ENCODE measurements at regions not wholly inside any gene's neighbourhood (a gene's known extent, or its start where the extent isn't known, plus 50 kb on each side); places are given as distances from the start of the nearest gene placed in this dataset.

DNA sequence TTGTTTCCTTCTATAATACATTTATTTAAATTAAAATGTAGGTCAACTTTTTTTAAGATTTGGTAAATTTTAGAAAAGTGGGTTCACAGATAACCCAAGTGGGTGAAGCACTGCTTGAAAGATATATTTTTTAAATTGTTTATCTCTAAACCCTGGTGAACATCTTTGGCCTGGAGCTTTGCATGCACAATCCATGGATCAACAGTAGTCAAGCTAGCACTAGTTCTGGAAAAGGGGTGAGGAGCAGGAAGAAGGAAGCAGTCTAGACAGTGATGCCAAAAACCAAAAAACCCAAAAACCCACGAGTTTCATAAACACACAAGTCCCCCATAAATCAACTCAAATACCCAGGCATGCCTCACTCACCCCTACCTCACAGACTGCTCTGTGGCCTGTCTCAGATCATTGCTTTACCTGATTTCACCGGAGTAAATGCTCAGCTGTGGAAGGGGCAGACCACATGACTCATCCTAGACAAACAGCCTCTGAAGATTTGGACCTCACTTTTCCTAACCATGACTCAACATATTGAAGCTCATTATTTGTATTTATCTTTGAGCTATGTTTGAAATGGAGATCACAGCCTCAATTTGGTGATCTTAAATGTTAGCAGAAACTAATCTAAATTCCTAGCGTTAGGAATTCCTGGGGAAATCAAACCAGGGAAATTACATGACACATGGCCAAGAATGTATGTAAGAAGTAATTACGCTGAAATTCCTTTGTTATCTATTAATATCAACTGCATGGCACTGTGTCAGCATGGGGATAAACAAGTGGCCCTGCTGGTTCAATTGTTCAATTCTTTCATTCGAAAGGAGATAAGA, 149.6 kb downstream of the ZNF608 start (continued):
- TF ChIP-seq, protein P1, sequence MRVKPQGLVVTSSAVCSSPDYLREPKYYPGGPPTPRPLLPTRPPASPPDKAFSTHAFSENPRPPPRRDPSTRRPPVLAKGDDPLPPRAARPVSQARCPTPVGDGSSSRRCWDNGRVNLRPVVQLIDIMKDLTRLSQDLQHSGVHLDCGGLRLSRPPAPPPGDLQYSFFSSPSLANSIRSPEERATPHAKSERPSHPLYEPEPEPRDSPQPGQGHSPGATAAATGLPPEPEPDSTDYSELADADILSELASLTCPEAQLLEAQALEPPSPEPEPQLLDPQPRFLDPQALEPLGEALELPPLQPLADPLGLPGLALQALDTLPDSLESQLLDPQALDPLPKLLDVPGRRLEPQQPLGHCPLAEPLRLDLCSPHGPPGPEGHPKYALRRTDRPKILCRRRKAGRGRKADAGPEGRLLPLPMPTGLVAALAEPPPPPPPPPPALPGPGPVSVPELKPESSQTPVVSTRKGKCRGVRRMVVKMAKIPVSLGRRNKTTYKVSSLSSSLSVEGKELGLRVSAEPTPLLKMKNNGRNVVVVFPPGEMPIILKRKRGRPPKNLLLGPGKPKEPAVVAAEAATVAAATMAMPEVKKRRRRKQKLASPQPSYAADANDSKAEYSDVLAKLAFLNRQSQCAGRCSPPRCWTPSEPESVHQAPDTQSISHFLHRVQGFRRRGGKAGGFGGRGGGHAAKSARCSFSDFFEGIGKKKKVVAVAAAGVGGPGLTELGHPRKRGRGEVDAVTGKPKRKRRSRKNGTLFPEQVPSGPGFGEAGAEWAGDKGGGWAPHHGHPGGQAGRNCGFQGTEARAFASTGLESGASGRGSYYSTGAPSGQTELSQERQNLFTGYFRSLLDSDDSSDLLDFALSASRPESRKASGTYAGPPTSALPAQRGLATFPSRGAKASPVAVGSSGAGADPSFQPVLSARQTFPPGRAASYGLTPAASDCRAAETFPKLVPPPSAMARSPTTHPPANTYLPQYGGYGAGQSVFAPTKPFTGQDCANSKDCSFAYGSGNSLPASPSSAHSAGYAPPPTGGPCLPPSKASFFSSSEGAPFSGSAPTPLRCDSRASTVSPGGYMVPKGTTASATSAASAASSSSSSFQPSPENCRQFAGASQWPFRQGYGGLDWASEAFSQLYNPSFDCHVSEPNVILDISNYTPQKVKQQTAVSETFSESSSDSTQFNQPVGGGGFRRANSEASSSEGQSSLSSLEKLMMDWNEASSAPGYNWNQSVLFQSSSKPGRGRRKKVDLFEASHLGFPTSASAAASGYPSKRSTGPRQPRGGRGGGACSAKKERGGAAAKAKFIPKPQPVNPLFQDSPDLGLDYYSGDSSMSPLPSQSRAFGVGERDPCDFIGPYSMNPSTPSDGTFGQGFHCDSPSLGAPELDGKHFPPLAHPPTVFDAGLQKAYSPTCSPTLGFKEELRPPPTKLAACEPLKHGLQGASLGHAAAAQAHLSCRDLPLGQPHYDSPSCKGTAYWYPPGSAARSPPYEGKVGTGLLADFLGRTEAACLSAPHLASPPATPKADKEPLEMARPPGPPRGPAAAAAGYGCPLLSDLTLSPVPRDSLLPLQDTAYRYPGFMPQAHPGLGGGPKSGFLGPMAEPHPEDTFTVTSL (CRISPR knock-in tag; IDR thresholded peaks at IDR 0.05; ENCODE audit: borderline replicate concordance): peak; percentile 89
- TF ChIP-seq ELF3 (CRISPR knock-in tag; IDR thresholded peaks at IDR 0.05) (peak; percentile 74), NFKBIZ (CRISPR knock-in tag; IDR thresholded peaks at IDR 0.05) (no peak), ERF (CRISPR knock-in tag; IDR thresholded peaks at IDR 0.05) (no peak), NBN (conservative IDR thresholded peaks at IDR 0.05) (no peak), PITX1 (CRISPR knock-in tag; IDR thresholded peaks at IDR 0.05) (no peak), ZNF121 (CRISPR knock-in tag; IDR thresholded peaks at IDR 0.05) (no peak), KDM6A (CRISPR knock-in tag; IDR thresholded peaks at IDR 0.05; ENCODE audit: low read depth) (no peak), ADNP (CRISPR knock-in tag; IDR thresholded peaks at IDR 0.05) (no peak), MAFF (IDR thresholded peaks at IDR 0.05; ENCODE audit: low read depth, low read length) (peak; percentile 69), ZNF577 (CRISPR knock-in tag; IDR thresholded peaks at IDR 0.05; ENCODE audit: borderline replicate concordance, low read depth) (no peak), ZNF225 (CRISPR knock-in tag; IDR thresholded peaks at IDR 0.05) (no peak), EZH2 (conservative IDR thresholded peaks at IDR 0.05; ENCODE audit: low read depth, low read length) (no peak), PAF1 (CRISPR knock-in tag; IDR thresholded peaks at IDR 0.05) (no peak), ZNF234 (CRISPR knock-in tag; conservative IDR thresholded peaks at IDR 0.05) (no peak), ZNF674 (CRISPR knock-in tag; IDR thresholded peaks at IDR 0.05; ENCODE audit: low read depth) (no peak), SALL2 (CRISPR knock-in tag; IDR thresholded peaks at IDR 0.05) (no peak), ZNF430 (CRISPR knock-in tag; IDR thresholded peaks at IDR 0.05) (no peak), NFIC (IDR thresholded peaks at IDR 0.05; ENCODE audit: low read length) (peak; percentile 80; the same call in 1 of the 2 replicates), ZNF510 (CRISPR knock-in tag; IDR thresholded peaks at IDR 0.05; ENCODE audit: low read depth) (no peak)
- TF ChIP-seq, protein P2, sequence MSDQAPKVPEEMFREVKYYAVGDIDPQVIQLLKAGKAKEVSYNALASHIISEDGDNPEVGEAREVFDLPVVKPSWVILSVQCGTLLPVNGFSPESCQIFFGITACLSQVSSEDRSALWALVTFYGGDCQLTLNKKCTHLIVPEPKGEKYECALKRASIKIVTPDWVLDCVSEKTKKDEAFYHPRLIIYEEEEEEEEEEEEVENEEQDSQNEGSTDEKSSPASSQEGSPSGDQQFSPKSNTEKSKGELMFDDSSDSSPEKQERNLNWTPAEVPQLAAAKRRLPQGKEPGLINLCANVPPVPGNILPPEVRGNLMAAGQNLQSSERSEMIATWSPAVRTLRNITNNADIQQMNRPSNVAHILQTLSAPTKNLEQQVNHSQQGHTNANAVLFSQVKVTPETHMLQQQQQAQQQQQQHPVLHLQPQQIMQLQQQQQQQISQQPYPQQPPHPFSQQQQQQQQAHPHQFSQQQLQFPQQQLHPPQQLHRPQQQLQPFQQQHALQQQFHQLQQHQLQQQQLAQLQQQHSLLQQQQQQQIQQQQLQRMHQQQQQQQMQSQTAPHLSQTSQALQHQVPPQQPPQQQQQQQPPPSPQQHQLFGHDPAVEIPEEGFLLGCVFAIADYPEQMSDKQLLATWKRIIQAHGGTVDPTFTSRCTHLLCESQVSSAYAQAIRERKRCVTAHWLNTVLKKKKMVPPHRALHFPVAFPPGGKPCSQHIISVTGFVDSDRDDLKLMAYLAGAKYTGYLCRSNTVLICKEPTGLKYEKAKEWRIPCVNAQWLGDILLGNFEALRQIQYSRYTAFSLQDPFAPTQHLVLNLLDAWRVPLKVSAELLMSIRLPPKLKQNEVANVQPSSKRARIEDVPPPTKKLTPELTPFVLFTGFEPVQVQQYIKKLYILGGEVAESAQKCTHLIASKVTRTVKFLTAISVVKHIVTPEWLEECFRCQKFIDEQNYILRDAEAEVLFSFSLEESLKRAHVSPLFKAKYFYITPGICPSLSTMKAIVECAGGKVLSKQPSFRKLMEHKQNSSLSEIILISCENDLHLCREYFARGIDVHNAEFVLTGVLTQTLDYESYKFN (CRISPR knock-in tag; conservative IDR thresholded peaks at IDR 0.05): peak; percentile 59; the same call in 1 of the 2 replicates
- TF ChIP-seq, protein P3, sequence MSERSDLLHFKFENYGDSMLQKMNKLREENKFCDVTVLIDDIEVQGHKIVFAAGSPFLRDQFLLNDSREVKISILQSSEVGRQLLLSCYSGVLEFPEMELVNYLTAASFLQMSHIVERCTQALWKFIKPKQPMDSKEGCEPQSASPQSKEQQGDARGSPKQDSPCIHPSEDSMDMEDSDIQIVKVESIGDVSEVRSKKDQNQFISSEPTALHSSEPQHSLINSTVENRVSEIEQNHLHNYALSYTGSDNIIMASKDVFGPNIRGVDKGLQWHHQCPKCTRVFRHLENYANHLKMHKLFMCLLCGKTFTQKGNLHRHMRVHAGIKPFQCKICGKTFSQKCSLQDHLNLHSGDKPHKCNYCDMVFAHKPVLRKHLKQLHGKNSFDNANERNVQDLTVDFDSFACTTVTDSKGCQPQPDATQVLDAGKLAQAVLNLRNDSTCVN (CRISPR knock-in tag; IDR thresholded peaks at IDR 0.05; ENCODE audit: borderline replicate concordance): no peak
